K562 (cell line): ENCODE measurements at regions not wholly inside any gene's neighbourhood (a gene's known extent, or its start where the extent isn't known, plus 50 kb on each side); places are given as distances from the start of the nearest gene placed in this dataset.

Experiments
- ATAC-seq: fragments of 200-7000 bp; cut with Tn5 transposase; 3 replicates; pipeline ENCODE4 v1.9.1; 2020; ENCODE audit warnings: moderate library complexity
- BruUV-seq: library from RNA; stranded (reverse); fragments of 400-500 nt; replicated peaks from 2 replicates; lab custom pipeline; 2021; lab: Mats Ljungman, UMichigan
- CTCF ChIA-PET: fragments of 300-600 bp; formaldehyde crosslinking; extraction: SDS; loops from one replicate; lab custom pipeline; 2021; ENCODE audit warnings: low intra/inter-chr PET ratio; lab: Yijun Ruan, JAX
- POLR2A ChIA-PET: fragments of 300-600, 350-650 bp; sonication (Branson Sonifier 250); formaldehyde crosslinking; extraction: SDS; loops from one replicate; lab custom pipeline; 2021; ENCODE audit warnings: antibody characterized with exemption, inconsistent platforms; lab: Yijun Ruan, JAX
- DNase-seq, 4 experiments: peaks; one replicate each; pipeline versions ENCODE4 v3.0.0 to v3.0.0-alpha.2; 2011 to 2018; ENCODE audit warnings: low spot score in 3 of 4, mixed read lengths in 3 of 4; ENCODE audit errors: extremely low read depth in 1 of 4
- FAIRE-seq: peaks from 2 replicates; lab custom pipeline; 2011; peaks lifted over from hg19 to GRCh38; lab: Jason Lieb, UNC
- H2AFZ ChIP-seq: 2 replicates; pipeline ENCODE4 v1.6.0; 2011; ENCODE audit warnings: low read depth, low read length, control low read depth, inconsistent platforms
- H3K27ac ChIP-seq: fragments of 200-600 bp; 3 replicates; pipeline ENCODE4 v1.8.0; 2011; ENCODE audit warnings: low read depth, mild to moderate bottlenecking, control low read depth, inconsistent platforms, low read length, moderate library complexity, mixed read lengths; ENCODE audit errors: extremely low read depth
- H3K27me3 ChIP-seq, 2 experiments: fragments of 300-600 bp in 1 of 2; 2 replicates in 1 of 2; 3 replicates in 1 of 2; pipeline versions ENCODE4 v1.6.0 to v1.8.0; 2011; ENCODE audit warnings: inconsistent platforms in 2 of 2, low read length in 2 of 2, mild to moderate bottlenecking in 1 of 2, mixed read lengths in 1 of 2, moderate library complexity in 1 of 2; ENCODE audit not compliant: control insufficient read depth in 2 of 2, insufficient read depth in 2 of 2
- H3K36me3 ChIP-seq: fragments of 300-600 bp; 3 replicates; pipeline ENCODE4 v1.8.0; 2011; ENCODE audit warnings: mild to moderate bottlenecking, low read length, inconsistent platforms; ENCODE audit not compliant: control insufficient read depth, insufficient read depth
- H3K4me1 ChIP-seq, 2 experiments: fragments of 200-600 bp in 1 of 2; replicated peaks in 1 of 2; 2 replicates in 1 of 2; 3 replicates in 1 of 2; pipeline versions ENCODE4 v1.5.1 to v1.8.0; 2011; ENCODE audit warnings: inconsistent platforms in 2 of 2, low read length in 2 of 2, mild to moderate bottlenecking in 1 of 2, mixed read lengths in 1 of 2, moderate library complexity in 1 of 2; ENCODE audit not compliant: control insufficient read depth in 2 of 2, insufficient read depth in 2 of 2
- H3K4me2 ChIP-seq: 2 replicates; pipeline ENCODE4 v1.6.1; 2011; ENCODE audit warnings: low read length, control low read depth, inconsistent platforms, mixed read lengths; ENCODE audit not compliant: insufficient read depth
- H3K4me3 ChIP-seq: fragments of 200-600 bp; sonication (generic), shearing (Covaris generic); 2 replicates; pipeline ENCODE4 v1.5.1; 2016; ENCODE audit warnings: control low read depth, inconsistent platforms
- H3K79me2 ChIP-seq: fragments of 200-600 bp; 3 replicates; pipeline ENCODE4 v1.8.0; 2011; ENCODE audit warnings: low read length, inconsistent platforms; ENCODE audit not compliant: control insufficient read depth, insufficient read depth
- H3K9ac ChIP-seq, 2 experiments: 2 replicates each; pipeline versions ENCODE4 v1.6.0 to v1.6.1; 2011; ENCODE audit warnings: low read depth in 2 of 2, low read length in 2 of 2, control low read depth in 1 of 2, inconsistent platforms in 1 of 2, mild to moderate bottlenecking in 1 of 2, mixed read lengths in 1 of 2; ENCODE audit not compliant: insufficient read depth in 1 of 2
- H3K9me1 ChIP-seq: one replicate; pipeline ENCODE4 v1.6.0; 2011; ENCODE audit warnings: inconsistent platforms, mild to moderate bottlenecking, low read length, moderate library complexity; ENCODE audit not compliant: control insufficient read depth, insufficient read depth
- H3K9me3 ChIP-seq: replicated peaks from 2 replicates; pipeline ENCODE4 v1.5.1; 2011; ENCODE audit warnings: low read depth, low read length, inconsistent platforms; ENCODE audit not compliant: control insufficient read depth, insufficient read depth
- H4K20me1 ChIP-seq: replicated peaks from 2 replicates; pipeline ENCODE4 v1.6.1; 2011; ENCODE audit warnings: low read length, inconsistent platforms, mixed read lengths; ENCODE audit not compliant: control insufficient read depth, insufficient read depth
- CBX2 ChIP-seq: fragments of 200-600 bp; sonication (generic); IDR thresholded peaks from one replicate; pipeline ENCODE4 v1.6.1; 2012; ENCODE audit warnings: mild to moderate bottlenecking, low read length, inconsistent platforms; ENCODE audit not compliant: insufficient read depth, poor library complexity, severe bottlenecking
- CTCFL ChIP-seq: IDR thresholded peaks from 2 replicates; pipeline ENCODE4 v1.6.1; 2011; ENCODE audit warnings: borderline replicate concordance, low read depth, mild to moderate bottlenecking, moderate library complexity, low read length; ENCODE audit not compliant: insufficient read depth, poor library complexity, severe bottlenecking
- E2F4 ChIP-seq: sonication (generic); formaldehyde crosslinking; IDR thresholded peaks from 2 replicates; pipeline ENCODE4 v1.8.0; 2022; ENCODE audit warnings: mild to moderate bottlenecking, low read depth, missing genetic modification reagents
- SRSF9 ChIP-seq: fragments of 200-400 bp; formaldehyde crosslinking; IDR thresholded peaks from 2 replicates; pipeline ENCODE4 v1.6.1; 2017; ENCODE audit warnings: low read depth, low read length, borderline replicate concordance
- TBP ChIP-seq: optimal IDR thresholded peaks from 2 replicates; pipeline ENCODE3; 2011; ENCODE audit warnings: low read depth, low read length, improper control_type of control experiment
- ZFPM2 ChIP-seq: fragments of 250-450 bp; sonication (Bioruptor Pico); IDR thresholded peaks from 2 replicates; pipeline ENCODE4 v1.5.1; 2022; ENCODE audit warnings: mild to moderate bottlenecking
- ZNF217 ChIP-seq: sonication (generic); formaldehyde crosslinking; IDR thresholded peaks from 2 replicates; pipeline ENCODE4 v1.8.0; 2022; ENCODE audit warnings: mild to moderate bottlenecking, missing genetic modification reagents
- ZNF239 ChIP-seq: fragments of 250-450 bp; sonication (Bioruptor Pico); IDR thresholded peaks from 2 replicates; pipeline ENCODE4 v1.4.0; 2020; ENCODE audit warnings: mild to moderate bottlenecking
- ZZZ3 ChIP-seq: fragments of 450-650 bp; IDR thresholded peaks from 2 replicates; pipeline ENCODE4 v1.6.1; 2016; ENCODE audit warnings: antibody characterized with exemption, mild to moderate bottlenecking, moderate library complexity
- WGBS: fragments of 100-300 bp; shearing (Covaris generic); methylation state at CpG from one replicate; pipeline ENCODE4 v1.1.6; 2016; ENCODE audit warnings: low coverage, mixed read lengths; ENCODE audit not compliant: insufficient coverage; ENCODE audit errors: missing lambda C conversion rate; 5-methylcytosine and 5-hydroxymethylcytosine counted together
- in situ Hi-C: fragments of 300-500 bp; cut with MboI; formaldehyde crosslinking; loops from 4 replicates; pipeline ENCODE4 v1.15.0; 2018; ENCODE audit warnings: inconsistent platforms, mixed read lengths
- intact Hi-C: fragments of 100-400 bp; cut with micrococcal nuclease; formaldehyde crosslinking; loops from 2 replicates; pipeline ENCODE4 v1.14.2; 2022

GRCh38 chr1:184176058-184176457 is 124.5 kb downstream of the TSEN15 start:
- intact Hi-C loops, result no loop called here
- BruUV-seq, result no TSS peak
- Histone ChIP-seq H3K79me2 (no peaks in the 10 kb centered on the region), H3K4me3 (no peak overlapping the region), H3K4me1 (no peaks in the 10 kb centered on the region), H4K20me1 (no peaks in the 10 kb centered on the region), H3K36me3 (no peaks in the 10 kb centered on the region), H3K9me3 (no peaks in the 10 kb centered on the region), H3K27me3 (peaks cover 0 to 8% of the 10 kb centered on the region in 2 experiments; a peak in 3 of 5 replicates), H2AFZ (no peak overlapping the region), H3K9ac (no peak overlapping the region), H3K9me1 (no peaks in the 10 kb centered on the region), H3K4me2 (no peak overlapping the region), H3K27ac (no peak overlapping the region)
- 0% methylated on average over 2 of the region's 2 CpGs for WGBS
- DNase-seq, result no peak
- in situ Hi-C loops, result no loop called here
- FAIRE-seq, result no peak
- TF ChIP-seq ZFPM2, result no peak
- no peak for TF ChIP-seq CBX2
- no peak for TF ChIP-seq ZZZ3
- no peak for TF ChIP-seq E2F4 (CRISPR knock-in tag)
- no peak for TF ChIP-seq ZNF239 (CRISPR knock-in tag)
- TF ChIP-seq SRSF9, result no peak
- TF ChIP-seq ZNF217 (CRISPR knock-in tag), result no peak
- TF ChIP-seq TBP, result no peak
- TF ChIP-seq CTCFL, result no peak
- no peak for ATAC-seq
- POLR2A ChIA-PET, result interaction anchor here (0.6 kb wide), 1 partner anchor 528 kb away, joined by 3 read pairs; no protein-coding TSS in a partner anchor
- CTCF ChIA-PET, result no interaction called here
